AG09319 (cell line): ENCODE measurements at regions not wholly inside any gene's neighbourhood (a gene's known extent, or its start where the extent isn't known, plus 50 kb on each side); places are given as distances from the start of the nearest gene placed in this dataset.

Source experiments
- DNase-seq: peaks from one replicate; pipeline ENCODE4 v3.0.0-alpha.2; 2010; ENCODE audit warnings: low read depth; ENCODE audit errors: extremely low read depth
- TF ChIP-seq, protein P1 (sequence below): IDR thresholded peaks from 2 replicates; pipeline ENCODE4 v1.5.1; 2011; ENCODE audit warnings: low read depth, mild to moderate bottlenecking, inconsistent platforms, low read length, moderate library complexity

DNA sequence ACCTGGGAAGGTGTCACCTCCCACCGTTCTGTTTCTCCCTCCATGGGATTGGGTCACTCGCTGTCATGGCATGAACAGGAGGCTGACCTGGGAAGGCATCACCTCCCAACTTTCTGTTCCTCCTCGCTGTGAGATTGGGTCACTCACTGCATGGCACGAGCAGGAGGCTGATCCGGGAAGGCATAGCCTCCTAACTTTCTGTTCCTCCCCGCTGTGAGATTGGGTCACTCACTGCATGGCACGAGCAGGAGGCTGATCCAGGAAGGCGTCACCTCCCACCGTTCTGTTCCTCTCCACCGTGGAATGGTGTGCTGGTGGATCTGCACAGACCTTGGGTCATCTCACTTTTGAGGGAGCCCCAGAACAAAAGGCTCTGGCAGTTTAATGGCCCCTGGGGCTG is 239.2 kb upstream of the PRKCQ start:
- no peak for DNase-seq
- TF ChIP-seq, protein P1, sequence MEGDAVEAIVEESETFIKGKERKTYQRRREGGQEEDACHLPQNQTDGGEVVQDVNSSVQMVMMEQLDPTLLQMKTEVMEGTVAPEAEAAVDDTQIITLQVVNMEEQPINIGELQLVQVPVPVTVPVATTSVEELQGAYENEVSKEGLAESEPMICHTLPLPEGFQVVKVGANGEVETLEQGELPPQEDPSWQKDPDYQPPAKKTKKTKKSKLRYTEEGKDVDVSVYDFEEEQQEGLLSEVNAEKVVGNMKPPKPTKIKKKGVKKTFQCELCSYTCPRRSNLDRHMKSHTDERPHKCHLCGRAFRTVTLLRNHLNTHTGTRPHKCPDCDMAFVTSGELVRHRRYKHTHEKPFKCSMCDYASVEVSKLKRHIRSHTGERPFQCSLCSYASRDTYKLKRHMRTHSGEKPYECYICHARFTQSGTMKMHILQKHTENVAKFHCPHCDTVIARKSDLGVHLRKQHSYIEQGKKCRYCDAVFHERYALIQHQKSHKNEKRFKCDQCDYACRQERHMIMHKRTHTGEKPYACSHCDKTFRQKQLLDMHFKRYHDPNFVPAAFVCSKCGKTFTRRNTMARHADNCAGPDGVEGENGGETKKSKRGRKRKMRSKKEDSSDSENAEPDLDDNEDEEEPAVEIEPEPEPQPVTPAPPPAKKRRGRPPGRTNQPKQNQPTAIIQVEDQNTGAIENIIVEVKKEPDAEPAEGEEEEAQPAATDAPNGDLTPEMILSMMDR, result no peak

DNA sequence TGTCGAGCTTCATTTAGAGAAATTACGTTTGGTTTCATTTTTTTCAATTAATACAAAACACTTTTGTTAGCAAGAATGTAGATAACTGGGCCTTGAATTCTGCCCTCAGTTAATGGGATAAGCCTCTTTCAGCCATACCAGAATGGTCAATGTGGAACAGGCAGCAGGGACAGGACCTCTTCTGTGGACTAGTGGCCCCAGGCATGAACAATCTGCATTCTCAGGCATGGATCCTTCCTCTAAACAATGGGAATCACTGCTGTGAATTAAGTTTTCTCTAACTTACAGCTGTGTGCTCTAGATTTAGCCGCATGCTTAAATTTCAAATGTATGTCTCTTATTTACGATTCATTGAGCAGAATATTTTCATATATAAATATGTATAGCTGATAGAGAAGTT is 237.7 kb upstream of the PRKCQ start:
- no peak for DNase-seq
- TF ChIP-seq, protein P1, result no peak

DNA sequence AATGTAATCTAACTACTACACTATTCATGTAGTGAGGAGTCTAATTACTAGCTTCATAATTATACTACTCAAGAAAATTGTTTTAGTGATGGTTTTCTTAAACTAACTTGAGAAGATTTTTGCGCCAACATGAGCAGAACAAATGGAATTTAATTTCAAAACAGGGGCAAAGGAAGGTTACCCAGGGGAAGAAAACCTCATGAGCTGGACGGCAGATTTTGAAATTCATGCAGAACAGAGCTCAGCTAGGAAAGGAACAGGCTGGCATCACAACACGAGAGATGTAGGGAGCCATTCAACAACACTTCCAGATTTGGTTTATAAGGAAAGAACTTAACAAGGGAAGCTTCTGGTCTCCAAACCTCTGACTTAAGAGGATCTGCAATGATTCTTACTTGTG is 235.3 kb upstream of the PRKCQ start:
- no peak for DNase-seq
- TF ChIP-seq, protein P1, result no peak

DNA sequence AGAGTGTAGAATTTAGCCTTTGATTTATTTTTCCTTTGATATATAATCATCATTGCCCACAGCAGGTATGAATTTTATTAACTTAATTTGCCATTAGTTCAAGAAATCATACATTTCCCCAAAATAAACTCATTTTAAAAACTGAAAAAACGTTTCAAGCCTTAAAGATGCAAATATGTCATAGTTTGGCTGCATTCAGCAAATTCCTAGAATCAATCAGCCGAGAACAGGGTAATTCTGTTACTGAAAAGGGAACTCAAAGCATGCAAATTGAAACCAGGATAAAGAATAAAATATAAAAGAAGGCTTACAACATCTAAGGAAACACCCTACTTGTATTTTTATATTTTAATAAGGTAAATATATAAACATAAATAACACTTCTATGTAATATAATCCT is 233.8 kb upstream of the PRKCQ start:
- TF ChIP-seq, protein P1, result no peak
- no peak for DNase-seq

DNA sequence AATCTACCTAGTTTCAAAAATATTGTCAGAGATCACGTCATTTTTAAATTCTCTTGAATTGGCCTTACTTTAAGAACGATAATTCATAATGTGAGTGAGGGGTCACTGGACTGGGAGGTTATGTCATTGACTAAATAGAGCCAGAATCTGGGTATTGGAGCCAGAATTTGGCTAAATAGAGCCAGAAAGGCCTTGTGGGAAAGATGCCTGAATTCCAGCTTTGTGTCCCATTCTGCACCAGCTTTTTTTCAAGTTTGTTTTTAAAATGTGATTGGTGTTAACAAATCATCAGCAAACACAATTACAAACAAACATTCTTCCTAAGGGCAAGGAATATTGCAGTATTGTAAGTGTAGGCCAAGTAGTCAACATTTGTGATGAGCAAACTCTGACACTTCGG is 233.2 kb upstream of the PRKCQ start:
- no peak for DNase-seq
- TF ChIP-seq, protein P1, result no peak

DNA sequence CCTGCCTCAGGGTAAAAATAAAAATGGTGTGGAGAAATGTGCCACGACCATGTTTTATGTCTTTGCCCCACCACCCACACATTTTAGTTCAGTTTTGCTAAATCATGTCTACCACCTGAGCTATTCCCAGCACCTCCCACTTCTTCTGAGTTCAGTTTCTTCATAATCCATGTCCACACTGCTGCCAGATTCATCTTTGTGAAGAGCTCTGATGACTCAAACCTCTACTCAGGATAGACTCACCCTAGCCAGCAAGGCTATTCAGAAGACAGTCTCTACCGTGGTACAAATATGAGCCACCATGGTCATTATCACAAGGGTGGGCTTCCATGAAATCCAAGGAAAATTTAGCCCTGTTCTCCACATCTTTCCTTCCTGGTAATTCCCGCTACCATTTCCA is 231.1 kb upstream of the PRKCQ start:
- no peak for DNase-seq
- TF ChIP-seq, protein P1, result no peak

DNA sequence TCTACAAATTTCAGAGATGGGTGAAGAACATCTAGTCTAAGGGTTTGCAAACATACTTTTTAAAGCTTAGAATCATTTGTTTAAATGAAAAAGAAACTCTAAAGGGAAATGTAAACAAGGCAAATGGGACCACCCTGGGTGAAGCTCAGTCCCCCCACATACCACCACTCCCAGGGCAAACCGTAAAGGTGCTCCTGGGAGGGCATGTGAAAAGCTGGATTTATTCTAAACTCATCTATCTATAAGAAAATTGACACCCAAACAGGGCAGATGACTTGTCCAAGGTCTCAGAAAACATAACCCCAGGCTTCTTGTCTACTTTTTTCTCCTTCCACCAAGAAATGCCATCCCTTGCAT is 223.3 kb upstream of the PRKCQ start:
- DNase-seq, result no peak
- TF ChIP-seq, protein P1, result no peak
